ENCODE measurements at regions not wholly inside any gene's neighbourhood (a gene's known extent, or its start where the extent isn't known, plus 50 kb on each side); places are given as distances from the start of the nearest gene placed in this dataset.

DNA sequence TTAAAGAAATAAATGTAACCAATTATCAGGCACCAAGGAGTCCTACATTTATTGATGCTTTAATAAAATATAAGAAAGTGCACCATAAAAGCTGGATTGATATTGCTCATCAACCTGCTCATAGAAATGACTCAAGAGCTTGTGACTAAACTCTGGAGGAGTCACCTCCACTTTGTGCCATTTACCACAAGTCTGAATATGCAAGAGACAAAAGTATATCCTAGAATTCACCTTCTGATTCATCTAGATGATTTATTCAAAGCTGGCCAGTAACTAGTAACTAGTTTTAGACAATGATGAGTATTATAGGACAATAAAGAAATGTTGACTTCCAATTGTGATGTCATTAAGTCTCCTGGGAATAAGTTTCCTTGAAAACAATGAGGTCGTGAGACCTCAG is 146.0 kb upstream of the SOX11 start:
- DNase-seq, result no peak
- Histone ChIP-seq H3K27me3 (ENCODE audit: low read depth) (no peaks in the 10 kb centered on the region), H3K36me3 (no peaks in the 10 kb centered on the region), H3K27ac (replicated peaks) (no peak overlapping the region), H3K9me3 (replicated peaks) (peaks cover 11% of the 10 kb centered on the region), H3K4me3 (no peak overlapping the region), H3K4me1 (peaks cover 3% of the 10 kb centered on the region)
- TF ChIP-seq, protein P1, sequence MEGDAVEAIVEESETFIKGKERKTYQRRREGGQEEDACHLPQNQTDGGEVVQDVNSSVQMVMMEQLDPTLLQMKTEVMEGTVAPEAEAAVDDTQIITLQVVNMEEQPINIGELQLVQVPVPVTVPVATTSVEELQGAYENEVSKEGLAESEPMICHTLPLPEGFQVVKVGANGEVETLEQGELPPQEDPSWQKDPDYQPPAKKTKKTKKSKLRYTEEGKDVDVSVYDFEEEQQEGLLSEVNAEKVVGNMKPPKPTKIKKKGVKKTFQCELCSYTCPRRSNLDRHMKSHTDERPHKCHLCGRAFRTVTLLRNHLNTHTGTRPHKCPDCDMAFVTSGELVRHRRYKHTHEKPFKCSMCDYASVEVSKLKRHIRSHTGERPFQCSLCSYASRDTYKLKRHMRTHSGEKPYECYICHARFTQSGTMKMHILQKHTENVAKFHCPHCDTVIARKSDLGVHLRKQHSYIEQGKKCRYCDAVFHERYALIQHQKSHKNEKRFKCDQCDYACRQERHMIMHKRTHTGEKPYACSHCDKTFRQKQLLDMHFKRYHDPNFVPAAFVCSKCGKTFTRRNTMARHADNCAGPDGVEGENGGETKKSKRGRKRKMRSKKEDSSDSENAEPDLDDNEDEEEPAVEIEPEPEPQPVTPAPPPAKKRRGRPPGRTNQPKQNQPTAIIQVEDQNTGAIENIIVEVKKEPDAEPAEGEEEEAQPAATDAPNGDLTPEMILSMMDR (IDR thresholded peaks at IDR 0.05; ENCODE audit: borderline replicate concordance), result no peak
- intact Hi-C loops (cut with micrococcal nuclease), result no loop called here

DNA sequence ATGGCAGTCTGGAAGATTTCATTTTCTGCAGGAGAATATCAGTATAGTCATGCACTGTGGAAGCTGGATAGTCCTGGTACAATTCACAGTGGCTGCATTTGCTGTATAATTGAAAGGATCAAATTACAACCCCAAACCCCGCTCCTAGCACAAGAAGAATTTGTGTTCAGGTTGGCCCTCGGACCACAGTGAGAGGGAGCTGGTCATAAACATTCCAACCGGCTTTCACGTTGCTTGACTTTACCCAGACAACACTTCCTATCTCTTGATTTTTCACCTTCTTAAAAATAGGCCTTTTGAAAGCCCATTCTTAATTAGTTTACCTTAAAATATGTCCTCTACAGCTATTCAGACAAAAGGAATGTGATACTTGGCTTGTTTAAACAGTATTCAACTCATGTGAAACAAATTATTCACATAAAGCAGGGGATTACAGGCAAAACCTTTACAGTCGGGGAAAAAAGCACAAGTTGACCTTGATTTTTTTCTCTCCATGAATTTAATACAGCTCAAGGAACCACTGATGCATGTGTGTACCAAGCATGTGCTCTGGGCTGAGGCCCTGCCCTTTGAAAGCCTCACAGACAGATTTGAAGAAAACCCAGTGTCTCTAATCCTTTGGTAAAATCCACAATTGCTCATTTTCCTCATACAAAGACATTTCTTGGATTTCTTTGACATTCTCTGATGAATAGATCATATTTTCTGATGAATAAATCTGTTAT is 143.0 kb upstream of the SOX11 start:
- Histone ChIP-seq H3K27me3 (ENCODE audit: low read depth) (no peaks in the 10 kb centered on the region), H3K4me1 (no peaks in the 10 kb centered on the region), H3K9me3 (replicated peaks) (peaks cover 6% of the 10 kb centered on the region), H3K27ac (replicated peaks) (no peak overlapping the region), H3K4me3 (no peak overlapping the region), H3K36me3 (no peaks in the 10 kb centered on the region)
- DNase-seq, result no peak
- intact Hi-C loops (cut with micrococcal nuclease), result no loop called here
- TF ChIP-seq, protein P1 (IDR thresholded peaks at IDR 0.05; ENCODE audit: borderline replicate concordance), result no peak

DNA sequence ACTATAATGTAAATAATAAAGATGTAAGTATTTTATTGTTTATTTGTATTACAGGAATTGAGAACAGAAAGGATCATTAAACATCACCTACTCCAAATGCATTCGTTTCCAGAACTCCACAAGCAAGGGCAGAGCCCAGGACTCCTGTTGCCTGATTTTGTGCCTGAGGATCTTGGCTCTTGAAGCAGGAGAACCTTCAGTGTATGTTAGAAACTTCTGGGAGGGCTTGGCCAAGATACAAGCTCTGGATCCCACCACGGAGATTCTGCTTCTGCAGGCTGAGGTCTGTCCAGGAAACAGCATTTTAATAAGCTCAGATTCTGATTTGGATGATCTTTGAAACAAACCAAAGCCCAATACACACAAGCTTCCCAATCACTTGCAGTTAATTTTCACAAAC is 142.4 kb upstream of the SOX11 start:
- no peak overlapping the region for H3K4me3 ChIP-seq
- H3K4me1 ChIP-seq, result no peaks in the 10 kb centered on the region
- no peak overlapping the region for H3K27ac ChIP-seq (replicated peaks)
- no peak for DNase-seq
- H3K27me3 ChIP-seq (ENCODE audit: low read depth), result no peaks in the 10 kb centered on the region
- TF ChIP-seq, protein P1 (IDR thresholded peaks at IDR 0.05; ENCODE audit: borderline replicate concordance), result no peak
- intact Hi-C loops (cut with micrococcal nuclease), result no loop called here
- no peaks in the 10 kb centered on the region for H3K9me3 ChIP-seq (replicated peaks)
- no peaks in the 10 kb centered on the region for H3K36me3 ChIP-seq

DNA sequence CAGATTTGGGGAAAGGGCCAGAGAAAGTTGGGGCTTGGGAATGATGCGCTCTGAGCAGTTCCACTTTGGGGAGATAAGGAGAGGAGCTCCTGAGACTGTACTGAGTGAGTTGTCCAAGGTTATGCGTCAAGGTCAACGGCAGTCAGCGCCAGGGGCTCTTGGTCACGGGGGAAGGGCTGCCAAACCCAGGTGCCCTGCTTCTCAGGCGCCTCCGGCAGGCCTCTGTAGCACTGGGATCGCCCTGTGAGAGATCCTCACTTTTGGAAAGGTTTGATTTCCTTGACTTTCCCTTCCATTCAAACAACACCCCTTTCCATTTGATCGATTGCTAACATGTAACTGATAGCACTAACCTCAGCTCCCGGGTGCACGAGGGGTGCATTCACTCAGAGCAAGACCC is 136.5 kb upstream of the SOX11 start:
- intact Hi-C loops (cut with micrococcal nuclease), result no loop called here
- DNase-seq, result no peak
- H3K27me3 ChIP-seq (ENCODE audit: low read depth), result peaks cover 6% of the 10 kb centered on the region
- H3K27ac ChIP-seq (replicated peaks), result no peak overlapping the region
- H3K36me3 ChIP-seq, result no peaks in the 10 kb centered on the region
- H3K9me3 ChIP-seq (replicated peaks), result no peaks in the 10 kb centered on the region
- no peaks in the 10 kb centered on the region for H3K4me1 ChIP-seq
- no peak overlapping the region for H3K4me3 ChIP-seq
- TF ChIP-seq, protein P1 (IDR thresholded peaks at IDR 0.05; ENCODE audit: borderline replicate concordance), result no peak

DNA sequence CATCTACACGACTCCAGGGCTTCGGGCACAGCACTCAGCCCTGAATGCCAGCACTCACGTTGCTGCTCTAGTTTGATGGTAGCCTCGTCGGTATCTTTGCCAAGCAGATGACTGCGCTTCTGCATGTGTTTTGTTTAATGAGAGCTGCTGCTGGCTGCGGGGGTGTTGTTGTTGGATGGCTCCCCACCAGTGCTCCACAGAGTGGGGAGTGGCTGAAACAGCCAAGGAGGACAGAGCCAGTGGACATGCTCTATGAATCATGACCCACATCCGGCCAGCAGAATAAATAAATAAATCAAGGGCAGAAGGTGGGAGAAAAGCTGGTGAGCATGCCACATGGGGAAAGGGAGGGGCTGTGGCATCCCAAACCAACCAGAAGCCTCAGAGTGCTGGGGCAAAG is 131.2 kb upstream of the SOX11 start:
- Histone ChIP-seq H3K27ac (replicated peaks) (no peak overlapping the region), H3K4me3 (no peak overlapping the region), H3K27me3 (ENCODE audit: low read depth) (peaks cover 8% of the 10 kb centered on the region), H3K36me3 (no peaks in the 10 kb centered on the region), H3K4me1 (no peaks in the 10 kb centered on the region), H3K9me3 (replicated peaks) (no peaks in the 10 kb centered on the region)
- TF ChIP-seq, protein P1 (IDR thresholded peaks at IDR 0.05; ENCODE audit: borderline replicate concordance), result no peak
- no peak for DNase-seq
- intact Hi-C loops (cut with micrococcal nuclease), result no loop called here

Measured in left ventricle myocardium inferior (tissue), 1 donor.